Neural cell (in vitro differentiated cells): ENCODE measurements at regions not wholly inside any gene's neighbourhood (a gene's known extent, or its start where the extent isn't known, plus 50 kb on each side); places are given as distances from the start of the nearest gene placed in this dataset.

Source experiments
- H2AFZ ChIP-seq: fragments of 200-600, 300-800 bp; sonication (generic), shearing (Covaris generic); 2 replicates; pipeline ENCODE4 v1.6.0; 2014; ENCODE audit warnings: low read depth, mild to moderate bottlenecking, antibody characterized with exemption, low read length, moderate library complexity
- H3F3A ChIP-seq: fragments of 200-600 bp; shearing (Covaris generic); 2 replicates; pipeline ENCODE4 v1.6.1; 2016; ENCODE audit warnings: mild to moderate bottlenecking, moderate library complexity, mixed read lengths, antibody characterized with exemption, low read length; ENCODE audit not compliant: insufficient read depth, poor library complexity, severe bottlenecking
- H3K27ac ChIP-seq: fragments of 200-600, 300-800 bp; sonication (generic), shearing (Covaris generic); 2 replicates; pipeline ENCODE4 v1.5.1; 2014; ENCODE audit warnings: mild to moderate bottlenecking, low read length, moderate library complexity
- H3K27me3 ChIP-seq: fragments of 300-800, 200-600 bp; sonication (generic), shearing (Covaris generic); 2 replicates; pipeline ENCODE4 v1.6.0; 2014; ENCODE audit warnings: mild to moderate bottlenecking, low read depth, low read length, moderate library complexity; ENCODE audit not compliant: insufficient read depth
- H3K36me3 ChIP-seq: fragments of 300-800, 200-600 bp; sonication (generic), shearing (Covaris generic); 2 replicates; pipeline ENCODE4 v1.5.1; 2014; ENCODE audit warnings: mild to moderate bottlenecking, antibody characterized with exemption, low read length, moderate library complexity; ENCODE audit not compliant: insufficient read depth
- H3K4me2 ChIP-seq: fragments of 300-800, 200-600 bp; sonication (generic), shearing (Covaris generic); 2 replicates; pipeline ENCODE4 v1.6.0; 2014; ENCODE audit warnings: mild to moderate bottlenecking, low read length
- H3K4me3 ChIP-seq: fragments of 300-800, 200-600 bp; sonication (generic), shearing (Covaris generic); 2 replicates; pipeline ENCODE4 v1.5.1; 2014; ENCODE audit warnings: mild to moderate bottlenecking, low read length, moderate library complexity
- H3K79me2 ChIP-seq: fragments of 200-600 bp; shearing (Covaris generic); replicated peaks from 2 replicates; pipeline ENCODE4 v1.6.0; 2014; ENCODE audit warnings: mild to moderate bottlenecking, low read length, moderate library complexity; ENCODE audit not compliant: insufficient read depth
- H3K9ac ChIP-seq: fragments of 300-800, 200-600 bp; sonication (generic), shearing (Covaris generic); 2 replicates; pipeline ENCODE4 v1.6.1; 2016; ENCODE audit warnings: mild to moderate bottlenecking, low read length, mixed read lengths
- H3K9me2 ChIP-seq: fragments of 200-600 bp; shearing (Covaris generic); 2 replicates; pipeline ENCODE4 v1.6.1; 2016; ENCODE audit warnings: mild to moderate bottlenecking, low read length, mixed read lengths; ENCODE audit not compliant: insufficient read depth
- H3K9me3 ChIP-seq: fragments of 200-600, 300-800 bp; sonication (generic), shearing (Covaris generic); 2 replicates; pipeline ENCODE4 v1.6.1; 2016; ENCODE audit warnings: mild to moderate bottlenecking, mixed run types, low read length, moderate library complexity, mixed read lengths
- H4K20me1 ChIP-seq: fragments of 200-600 bp; shearing (Covaris generic); 2 replicates; pipeline ENCODE4 v1.6.1; 2016; ENCODE audit warnings: mild to moderate bottlenecking, mixed run types; ENCODE audit not compliant: insufficient read depth
- EP300 ChIP-seq: fragments of 450-650 bp; conservative IDR thresholded peaks from 2 replicates; pipeline ENCODE4 v1.6.1; 2014; ENCODE audit warnings: antibody characterized with exemption, mild to moderate bottlenecking, moderate library complexity; ENCODE audit not compliant: poor library complexity, severe bottlenecking
- EZH2 ChIP-seq: fragments of 200-600, 300-800 bp; shearing (Covaris generic), sonication (generic); IDR thresholded peaks from 2 replicates; pipeline ENCODE4 v1.6.1; 2014; ENCODE audit warnings: antibody characterized with exemption, low read length, borderline replicate concordance, mild to moderate bottlenecking; ENCODE audit not compliant: insufficient read depth, poor library complexity, severe bottlenecking
- MXI1 ChIP-seq: fragments of 450-650 bp; conservative IDR thresholded peaks from 2 replicates; pipeline ENCODE4 v1.6.1; 2014; ENCODE audit warnings: antibody characterized with exemption, mild to moderate bottlenecking; ENCODE audit not compliant: poor library complexity, severe bottlenecking
- POLR2AphosphoS5 ChIP-seq: IDR thresholded peaks from 2 replicates; pipeline ENCODE4 v1.6.1; 2012
- RAD21 ChIP-seq: fragments of 450-650 bp; conservative IDR thresholded peaks from 2 replicates; pipeline ENCODE4 v1.6.1; 2014; ENCODE audit warnings: antibody characterized with exemption, mild to moderate bottlenecking, moderate library complexity
- SMC3 ChIP-seq: fragments of 450-650 bp; conservative IDR thresholded peaks from 2 replicates; pipeline ENCODE4 v1.6.1; 2014; ENCODE audit warnings: antibody characterized with exemption, mild to moderate bottlenecking, moderate library complexity; ENCODE audit not compliant: poor library complexity
- TAF1 ChIP-seq: IDR thresholded peaks from 2 replicates; pipeline ENCODE4 v1.6.1; 2012; ENCODE audit warnings: low read depth
- TF ChIP-seq, protein P1 (sequence below): IDR thresholded peaks from 2 replicates; pipeline ENCODE4 v1.6.1; 2012; ENCODE audit warnings: borderline replicate concordance
- TF ChIP-seq, protein P2 (sequence below): fragments of 450-650 bp; IDR thresholded peaks from 2 replicates; pipeline ENCODE4 v1.5.1; 2014; ENCODE audit warnings: antibody characterized with exemption, mild to moderate bottlenecking, moderate library complexity; ENCODE audit not compliant: poor library complexity, severe bottlenecking

DNA sequence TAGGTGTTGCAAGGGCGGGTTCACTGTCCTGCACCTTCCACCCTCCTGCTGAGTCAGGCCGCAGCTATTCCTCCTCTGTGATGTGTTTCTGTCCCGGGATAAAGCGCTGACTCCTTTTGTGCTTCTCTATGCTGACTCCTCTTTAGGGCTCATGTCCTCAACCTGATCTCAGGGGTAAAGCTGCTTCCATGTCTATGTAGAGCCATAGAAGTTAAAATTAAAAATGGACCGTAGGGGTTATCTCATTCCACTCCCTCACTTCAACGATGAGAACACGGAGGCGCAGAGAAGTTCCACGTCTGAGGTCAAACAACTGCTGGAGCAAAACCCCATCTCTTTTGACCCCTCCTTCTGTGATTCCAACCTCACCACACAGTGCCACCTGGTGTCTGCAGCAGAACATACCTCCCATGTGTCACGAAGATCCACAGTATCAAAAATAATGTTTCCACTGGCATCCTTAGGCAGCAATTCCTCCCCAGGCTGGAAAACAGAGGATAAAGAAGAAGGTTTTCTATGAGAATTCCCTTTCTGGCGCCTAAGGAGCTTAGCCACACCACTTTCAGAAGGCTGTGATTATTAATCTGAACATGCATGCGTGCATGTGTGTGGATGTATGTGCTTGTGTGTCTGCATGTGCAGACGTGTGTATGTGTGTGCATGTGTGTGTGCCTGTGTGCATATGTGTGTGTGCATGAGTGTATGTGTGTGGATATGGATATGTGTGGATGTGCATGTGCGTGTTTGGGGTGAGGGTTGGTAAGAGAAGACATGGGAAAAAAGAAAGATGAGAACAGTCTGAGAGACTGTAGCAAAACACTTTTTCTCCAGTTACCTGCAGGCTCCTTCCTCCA lies 81.2 kb upstream of the UCN3 start:
- no peak overlapping the region for H3K27ac ChIP-seq
- no peaks in the 10 kb centered on the region for H3K36me3 ChIP-seq
- no peak overlapping the region for H3K4me2 ChIP-seq
- no peaks in the 10 kb centered on the region for H4K20me1 ChIP-seq
- no peaks in the 10 kb centered on the region for H3F3A ChIP-seq
- H3K27me3 ChIP-seq = no peaks in the 10 kb centered on the region
- H3K9me2 ChIP-seq = no peaks in the 10 kb centered on the region
- no peak overlapping the region for H2AFZ ChIP-seq
- H3K79me2 ChIP-seq = no peaks in the 10 kb centered on the region
- H3K9me3 ChIP-seq = no peaks in the 10 kb centered on the region
- H3K4me3 ChIP-seq = no peak overlapping the region
- H3K9ac ChIP-seq = no peak overlapping the region
- TF ChIP-seq, protein P1, sequence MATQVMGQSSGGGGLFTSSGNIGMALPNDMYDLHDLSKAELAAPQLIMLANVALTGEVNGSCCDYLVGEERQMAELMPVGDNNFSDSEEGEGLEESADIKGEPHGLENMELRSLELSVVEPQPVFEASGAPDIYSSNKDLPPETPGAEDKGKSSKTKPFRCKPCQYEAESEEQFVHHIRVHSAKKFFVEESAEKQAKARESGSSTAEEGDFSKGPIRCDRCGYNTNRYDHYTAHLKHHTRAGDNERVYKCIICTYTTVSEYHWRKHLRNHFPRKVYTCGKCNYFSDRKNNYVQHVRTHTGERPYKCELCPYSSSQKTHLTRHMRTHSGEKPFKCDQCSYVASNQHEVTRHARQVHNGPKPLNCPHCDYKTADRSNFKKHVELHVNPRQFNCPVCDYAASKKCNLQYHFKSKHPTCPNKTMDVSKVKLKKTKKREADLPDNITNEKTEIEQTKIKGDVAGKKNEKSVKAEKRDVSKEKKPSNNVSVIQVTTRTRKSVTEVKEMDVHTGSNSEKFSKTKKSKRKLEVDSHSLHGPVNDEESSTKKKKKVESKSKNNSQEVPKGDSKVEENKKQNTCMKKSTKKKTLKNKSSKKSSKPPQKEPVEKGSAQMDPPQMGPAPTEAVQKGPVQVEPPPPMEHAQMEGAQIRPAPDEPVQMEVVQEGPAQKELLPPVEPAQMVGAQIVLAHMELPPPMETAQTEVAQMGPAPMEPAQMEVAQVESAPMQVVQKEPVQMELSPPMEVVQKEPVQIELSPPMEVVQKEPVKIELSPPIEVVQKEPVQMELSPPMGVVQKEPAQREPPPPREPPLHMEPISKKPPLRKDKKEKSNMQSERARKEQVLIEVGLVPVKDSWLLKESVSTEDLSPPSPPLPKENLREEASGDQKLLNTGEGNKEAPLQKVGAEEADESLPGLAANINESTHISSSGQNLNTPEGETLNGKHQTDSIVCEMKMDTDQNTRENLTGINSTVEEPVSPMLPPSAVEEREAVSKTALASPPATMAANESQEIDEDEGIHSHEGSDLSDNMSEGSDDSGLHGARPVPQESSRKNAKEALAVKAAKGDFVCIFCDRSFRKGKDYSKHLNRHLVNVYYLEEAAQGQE = no peak
- TF ChIP-seq MXI1 (no peak), RAD21 (peak; percentile 37), EP300 (no peak), SMC3 (peak; percentile 60), EZH2 (no peak), TAF1 (no peak), POLR2AphosphoS5 (no peak)
- TF ChIP-seq, protein P2, sequence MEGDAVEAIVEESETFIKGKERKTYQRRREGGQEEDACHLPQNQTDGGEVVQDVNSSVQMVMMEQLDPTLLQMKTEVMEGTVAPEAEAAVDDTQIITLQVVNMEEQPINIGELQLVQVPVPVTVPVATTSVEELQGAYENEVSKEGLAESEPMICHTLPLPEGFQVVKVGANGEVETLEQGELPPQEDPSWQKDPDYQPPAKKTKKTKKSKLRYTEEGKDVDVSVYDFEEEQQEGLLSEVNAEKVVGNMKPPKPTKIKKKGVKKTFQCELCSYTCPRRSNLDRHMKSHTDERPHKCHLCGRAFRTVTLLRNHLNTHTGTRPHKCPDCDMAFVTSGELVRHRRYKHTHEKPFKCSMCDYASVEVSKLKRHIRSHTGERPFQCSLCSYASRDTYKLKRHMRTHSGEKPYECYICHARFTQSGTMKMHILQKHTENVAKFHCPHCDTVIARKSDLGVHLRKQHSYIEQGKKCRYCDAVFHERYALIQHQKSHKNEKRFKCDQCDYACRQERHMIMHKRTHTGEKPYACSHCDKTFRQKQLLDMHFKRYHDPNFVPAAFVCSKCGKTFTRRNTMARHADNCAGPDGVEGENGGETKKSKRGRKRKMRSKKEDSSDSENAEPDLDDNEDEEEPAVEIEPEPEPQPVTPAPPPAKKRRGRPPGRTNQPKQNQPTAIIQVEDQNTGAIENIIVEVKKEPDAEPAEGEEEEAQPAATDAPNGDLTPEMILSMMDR = peak; percentile 55

DNA sequence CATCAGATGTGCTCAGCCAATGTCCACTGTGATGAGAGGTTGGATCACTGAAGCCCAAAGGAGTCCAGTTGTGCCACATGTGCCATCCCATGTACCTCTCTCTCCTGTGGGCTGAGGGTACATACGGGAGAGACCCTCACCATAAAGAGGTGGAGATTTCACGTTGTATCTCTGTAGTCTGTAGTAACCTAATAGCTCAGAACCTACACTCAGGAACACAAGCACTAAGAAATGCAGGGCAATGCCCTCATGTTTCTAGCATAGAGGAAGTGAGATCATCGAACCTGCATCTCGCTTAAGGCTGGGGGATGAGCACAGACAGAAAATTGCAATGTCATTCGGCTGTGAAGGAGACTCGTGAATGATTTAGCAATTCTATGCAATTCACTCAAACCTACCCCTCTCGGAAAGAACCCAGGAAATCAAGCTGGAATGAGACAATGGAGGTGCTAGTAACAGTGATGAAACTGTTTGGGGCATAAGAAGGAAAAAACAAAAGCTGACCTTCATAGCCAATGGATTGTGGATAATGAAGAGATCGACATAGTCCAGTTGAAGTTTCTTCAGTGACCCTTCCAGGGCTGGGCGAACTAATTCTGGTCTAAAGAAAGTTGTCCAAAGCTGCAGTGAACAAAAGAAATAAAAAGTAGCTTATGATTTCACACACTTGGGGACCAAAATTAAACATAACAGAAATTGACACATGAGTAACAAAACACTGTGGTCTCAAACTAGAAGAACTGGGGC lies 80.3 kb upstream of the UCN3 start:
- H3K27ac ChIP-seq = no peak overlapping the region
- TF ChIP-seq POLR2AphosphoS5 = no peak
- TF ChIP-seq EZH2 = no peak
- no peak for TF ChIP-seq EP300
- no peak for TF ChIP-seq TAF1
- TF ChIP-seq SMC3 = no peak
- no peak for TF ChIP-seq RAD21
- TF ChIP-seq, protein P1 = no peak
- TF ChIP-seq, protein P2 = no peak
- TF ChIP-seq MXI1 = no peak
- H3K4me2 ChIP-seq = no peak overlapping the region
- H3K36me3 ChIP-seq = no peaks in the 10 kb centered on the region
- no peaks in the 10 kb centered on the region for H3K27me3 ChIP-seq
- H3K4me3 ChIP-seq = no peak overlapping the region
- no peaks in the 10 kb centered on the region for H4K20me1 ChIP-seq
- no peaks in the 10 kb centered on the region for H3K9me3 ChIP-seq
- H3F3A ChIP-seq = no peaks in the 10 kb centered on the region
- H3K9ac ChIP-seq = no peak overlapping the region
- H3K9me2 ChIP-seq = no peaks in the 10 kb centered on the region
- no peaks in the 10 kb centered on the region for H3K79me2 ChIP-seq
- no peak overlapping the region for H2AFZ ChIP-seq
